K562 (cell line): ENCODE measurements at regions not wholly inside any gene's neighbourhood (a gene's known extent, or its start where the extent isn't known, plus 50 kb on each side); places are given as distances from the start of the nearest gene placed in this dataset.

Experiments used
- ATAC-seq: fragments of 200-7000 bp; cut with Tn5 transposase; 3 replicates; pipeline ENCODE4 v1.9.1; 2020; ENCODE audit warnings: moderate library complexity
- BruUV-seq: library from RNA; stranded (reverse); fragments of 400-500 nt; replicated peaks from 2 replicates; lab custom pipeline; 2021; lab: Mats Ljungman, UMichigan
- CTCF ChIA-PET: fragments of 300-600 bp; formaldehyde crosslinking; extraction: SDS; loops from one replicate; lab custom pipeline; 2021; ENCODE audit warnings: low intra/inter-chr PET ratio; lab: Yijun Ruan, JAX
- POLR2A ChIA-PET: fragments of 300-600, 350-650 bp; sonication (Branson Sonifier 250); formaldehyde crosslinking; extraction: SDS; loops from one replicate; lab custom pipeline; 2021; ENCODE audit warnings: antibody characterized with exemption, inconsistent platforms; lab: Yijun Ruan, JAX
- DNase-seq, 4 experiments: peaks; one replicate each; pipeline versions ENCODE4 v3.0.0 to v3.0.0-alpha.2; 2011 to 2018; ENCODE audit warnings: low spot score in 3 of 4, mixed read lengths in 3 of 4; ENCODE audit errors: extremely low read depth in 1 of 4
- FAIRE-seq: peaks from 2 replicates; lab custom pipeline; 2011; peaks lifted over from hg19 to GRCh38; lab: Jason Lieb, UNC
- H2AFZ ChIP-seq: 2 replicates; pipeline ENCODE4 v1.6.0; 2011; ENCODE audit warnings: low read depth, low read length, control low read depth, inconsistent platforms
- H3K27ac ChIP-seq: fragments of 200-600 bp; 3 replicates; pipeline ENCODE4 v1.8.0; 2011; ENCODE audit warnings: low read depth, mild to moderate bottlenecking, control low read depth, inconsistent platforms, low read length, moderate library complexity, mixed read lengths; ENCODE audit errors: extremely low read depth
- H3K27me3 ChIP-seq, 2 experiments: fragments of 300-600 bp in 1 of 2; 2 replicates in 1 of 2; 3 replicates in 1 of 2; pipeline versions ENCODE4 v1.6.0 to v1.8.0; 2011; ENCODE audit warnings: inconsistent platforms in 2 of 2, low read length in 2 of 2, mild to moderate bottlenecking in 1 of 2, mixed read lengths in 1 of 2, moderate library complexity in 1 of 2; ENCODE audit not compliant: control insufficient read depth in 2 of 2, insufficient read depth in 2 of 2
- H3K36me3 ChIP-seq: fragments of 300-600 bp; 3 replicates; pipeline ENCODE4 v1.8.0; 2011; ENCODE audit warnings: mild to moderate bottlenecking, low read length, inconsistent platforms; ENCODE audit not compliant: control insufficient read depth, insufficient read depth
- H3K4me1 ChIP-seq, 2 experiments: fragments of 200-600 bp in 1 of 2; replicated peaks in 1 of 2; 2 replicates in 1 of 2; 3 replicates in 1 of 2; pipeline versions ENCODE4 v1.5.1 to v1.8.0; 2011; ENCODE audit warnings: inconsistent platforms in 2 of 2, low read length in 2 of 2, mild to moderate bottlenecking in 1 of 2, mixed read lengths in 1 of 2, moderate library complexity in 1 of 2; ENCODE audit not compliant: control insufficient read depth in 2 of 2, insufficient read depth in 2 of 2
- H3K4me2 ChIP-seq: 2 replicates; pipeline ENCODE4 v1.6.1; 2011; ENCODE audit warnings: low read length, control low read depth, inconsistent platforms, mixed read lengths; ENCODE audit not compliant: insufficient read depth
- H3K4me3 ChIP-seq: fragments of 200-600 bp; sonication (generic), shearing (Covaris generic); 2 replicates; pipeline ENCODE4 v1.5.1; 2016; ENCODE audit warnings: control low read depth, inconsistent platforms
- H3K79me2 ChIP-seq: fragments of 200-600 bp; 3 replicates; pipeline ENCODE4 v1.8.0; 2011; ENCODE audit warnings: low read length, inconsistent platforms; ENCODE audit not compliant: control insufficient read depth, insufficient read depth
- H3K9ac ChIP-seq, 2 experiments: 2 replicates each; pipeline versions ENCODE4 v1.6.0 to v1.6.1; 2011; ENCODE audit warnings: low read depth in 2 of 2, low read length in 2 of 2, control low read depth in 1 of 2, inconsistent platforms in 1 of 2, mild to moderate bottlenecking in 1 of 2, mixed read lengths in 1 of 2; ENCODE audit not compliant: insufficient read depth in 1 of 2
- H3K9me1 ChIP-seq: one replicate; pipeline ENCODE4 v1.6.0; 2011; ENCODE audit warnings: inconsistent platforms, mild to moderate bottlenecking, low read length, moderate library complexity; ENCODE audit not compliant: control insufficient read depth, insufficient read depth
- H3K9me3 ChIP-seq: replicated peaks from 2 replicates; pipeline ENCODE4 v1.5.1; 2011; ENCODE audit warnings: low read depth, low read length, inconsistent platforms; ENCODE audit not compliant: control insufficient read depth, insufficient read depth
- H4K20me1 ChIP-seq: replicated peaks from 2 replicates; pipeline ENCODE4 v1.6.1; 2011; ENCODE audit warnings: low read length, inconsistent platforms, mixed read lengths; ENCODE audit not compliant: control insufficient read depth, insufficient read depth
- EZH2 ChIP-seq: IDR thresholded peaks from 2 replicates; pipeline ENCODE4 v1.6.1; 2012; ENCODE audit warnings: low read depth, mild to moderate bottlenecking, inconsistent platforms, low read length, borderline replicate concordance
- NEUROD1 ChIP-seq: fragments of 150-350 bp; IDR thresholded peaks from 2 replicates; pipeline ENCODE4 v1.6.1; 2014; ENCODE audit warnings: borderline replicate concordance, low read length, low read depth; ENCODE audit not compliant: partially characterized antibody
- RAD21 ChIP-seq, 2 experiments: fragments of 250-450 bp in 1 of 2; fragments of 450-650 bp in 1 of 2; sonication (Bioruptor Pico) in 1 of 2; formaldehyde crosslinking in 1 of 2; IDR thresholded peaks in 1 of 2; conservative IDR thresholded peaks in 1 of 2; 2 replicates each; pipeline versions ENCODE4 v1.4.0 to v1.8.0; 2020 to 2022; ENCODE audit warnings: mild to moderate bottlenecking in 2 of 2, moderate library complexity in 1 of 2
- WGBS: fragments of 100-300 bp; shearing (Covaris generic); methylation state at CpG from one replicate; pipeline ENCODE4 v1.1.6; 2016; ENCODE audit warnings: low coverage, mixed read lengths; ENCODE audit not compliant: insufficient coverage; ENCODE audit errors: missing lambda C conversion rate; 5-methylcytosine and 5-hydroxymethylcytosine counted together
- in situ Hi-C: fragments of 300-500 bp; cut with MboI; formaldehyde crosslinking; loops from 4 replicates; pipeline ENCODE4 v1.15.0; 2018; ENCODE audit warnings: inconsistent platforms, mixed read lengths
- intact Hi-C: fragments of 100-400 bp; cut with micrococcal nuclease; formaldehyde crosslinking; loops from 2 replicates; pipeline ENCODE4 v1.14.2; 2022
- TF ChIP-seq, protein P1 (sequence below): sonication (generic); formaldehyde crosslinking; IDR thresholded peaks from 2 replicates; pipeline ENCODE4 v1.8.0; 2022; ENCODE audit warnings: missing genetic modification reagents, mild to moderate bottlenecking, borderline replicate concordance
- TF ChIP-seq, protein P2 (sequence below), 2 experiments: fragments of 450-650 bp; IDR thresholded peaks; 2 replicates each; pipeline ENCODE4 v1.6.1; 2016; ENCODE audit warnings: mild to moderate bottlenecking in 2 of 2, borderline replicate concordance in 1 of 2, low read depth in 1 of 2, moderate library complexity in 1 of 2

DNA sequence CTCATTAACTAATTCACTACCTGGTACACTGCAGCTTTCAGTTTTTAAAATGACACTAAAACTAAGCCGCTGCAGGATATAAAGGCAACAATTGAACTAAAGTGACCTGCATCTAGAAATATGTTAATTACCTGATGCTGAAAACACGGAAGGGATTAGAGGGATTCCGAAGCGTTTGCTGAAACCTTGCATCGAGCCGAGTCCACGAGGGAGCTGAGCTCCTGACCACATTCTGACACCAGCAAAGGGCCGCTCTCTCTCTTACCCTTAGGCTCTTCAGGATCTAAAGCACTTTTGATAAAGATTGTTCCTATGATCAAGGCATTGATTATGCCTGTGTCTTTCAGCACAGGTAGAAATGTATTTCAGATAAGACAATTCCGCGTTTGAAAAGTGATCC, 59.5 kb upstream of the CDKN3 start (continued):
- no peak for TF ChIP-seq EZH2
- TF ChIP-seq, protein P1, sequence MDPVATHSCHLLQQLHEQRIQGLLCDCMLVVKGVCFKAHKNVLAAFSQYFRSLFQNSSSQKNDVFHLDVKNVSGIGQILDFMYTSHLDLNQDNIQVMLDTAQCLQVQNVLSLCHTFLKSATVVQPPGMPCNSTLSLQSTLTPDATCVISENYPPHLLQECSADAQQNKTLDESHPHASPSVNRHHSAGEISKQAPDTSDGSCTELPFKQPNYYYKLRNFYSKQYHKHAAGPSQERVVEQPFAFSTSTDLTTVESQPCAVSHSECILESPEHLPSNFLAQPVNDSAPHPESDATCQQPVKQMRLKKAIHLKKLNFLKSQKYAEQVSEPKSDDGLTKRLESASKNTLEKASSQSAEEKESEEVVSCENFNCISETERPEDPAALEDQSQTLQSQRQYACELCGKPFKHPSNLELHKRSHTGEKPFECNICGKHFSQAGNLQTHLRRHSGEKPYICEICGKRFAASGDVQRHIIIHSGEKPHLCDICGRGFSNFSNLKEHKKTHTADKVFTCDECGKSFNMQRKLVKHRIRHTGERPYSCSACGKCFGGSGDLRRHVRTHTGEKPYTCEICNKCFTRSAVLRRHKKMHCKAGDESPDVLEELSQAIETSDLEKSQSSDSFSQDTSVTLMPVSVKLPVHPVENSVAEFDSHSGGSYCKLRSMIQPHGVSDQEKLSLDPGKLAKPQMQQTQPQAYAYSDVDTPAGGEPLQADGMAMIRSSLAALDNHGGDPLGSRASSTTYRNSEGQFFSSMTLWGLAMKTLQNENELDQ (CRISPR knock-in tag), result no peak
- TF ChIP-seq NEUROD1, result no peak

DNA sequence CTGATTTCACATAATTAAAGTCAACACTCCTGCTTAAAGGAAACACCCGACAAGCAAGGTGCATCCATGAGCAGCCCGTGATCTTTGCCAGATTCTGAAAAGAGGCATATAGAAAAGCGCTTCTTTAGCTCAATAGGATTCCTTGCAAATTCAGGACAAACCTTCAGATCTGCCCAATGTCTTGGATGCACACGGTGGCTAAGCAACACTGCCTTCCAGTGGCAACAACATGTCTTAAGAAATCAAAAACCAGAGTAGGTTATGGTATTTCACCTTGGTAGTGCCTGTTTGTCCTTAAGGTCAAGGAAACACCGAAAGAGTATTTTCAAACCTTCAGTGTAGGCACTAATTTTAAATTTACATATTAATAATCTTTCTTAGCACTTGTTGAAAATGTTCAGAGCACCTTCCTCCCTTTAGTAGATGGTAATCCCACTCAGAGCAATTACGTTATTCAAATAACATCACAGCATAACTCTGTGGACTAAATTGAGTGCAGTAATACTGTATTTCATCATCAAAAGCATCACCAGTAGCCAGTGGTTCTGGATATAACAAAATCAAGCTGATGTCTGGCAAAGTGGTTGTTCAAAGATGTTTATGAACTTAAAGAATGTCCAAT, 58.0 kb upstream of the CDKN3 start:
- no peak overlapping the region for H3K4me2 ChIP-seq
- peak; percentile 46 for FAIRE-seq
- intact Hi-C loops, result no loop called here
- TF ChIP-seq RAD21 (CRISPR knock-in tag; conservative IDR thresholded peaks at IDR 0.05 in 1 of 2, IDR thresholded peaks at IDR 0.05 in 1 of 2), result peak; percentile 36 to 58
- TF ChIP-seq, protein P2, sequence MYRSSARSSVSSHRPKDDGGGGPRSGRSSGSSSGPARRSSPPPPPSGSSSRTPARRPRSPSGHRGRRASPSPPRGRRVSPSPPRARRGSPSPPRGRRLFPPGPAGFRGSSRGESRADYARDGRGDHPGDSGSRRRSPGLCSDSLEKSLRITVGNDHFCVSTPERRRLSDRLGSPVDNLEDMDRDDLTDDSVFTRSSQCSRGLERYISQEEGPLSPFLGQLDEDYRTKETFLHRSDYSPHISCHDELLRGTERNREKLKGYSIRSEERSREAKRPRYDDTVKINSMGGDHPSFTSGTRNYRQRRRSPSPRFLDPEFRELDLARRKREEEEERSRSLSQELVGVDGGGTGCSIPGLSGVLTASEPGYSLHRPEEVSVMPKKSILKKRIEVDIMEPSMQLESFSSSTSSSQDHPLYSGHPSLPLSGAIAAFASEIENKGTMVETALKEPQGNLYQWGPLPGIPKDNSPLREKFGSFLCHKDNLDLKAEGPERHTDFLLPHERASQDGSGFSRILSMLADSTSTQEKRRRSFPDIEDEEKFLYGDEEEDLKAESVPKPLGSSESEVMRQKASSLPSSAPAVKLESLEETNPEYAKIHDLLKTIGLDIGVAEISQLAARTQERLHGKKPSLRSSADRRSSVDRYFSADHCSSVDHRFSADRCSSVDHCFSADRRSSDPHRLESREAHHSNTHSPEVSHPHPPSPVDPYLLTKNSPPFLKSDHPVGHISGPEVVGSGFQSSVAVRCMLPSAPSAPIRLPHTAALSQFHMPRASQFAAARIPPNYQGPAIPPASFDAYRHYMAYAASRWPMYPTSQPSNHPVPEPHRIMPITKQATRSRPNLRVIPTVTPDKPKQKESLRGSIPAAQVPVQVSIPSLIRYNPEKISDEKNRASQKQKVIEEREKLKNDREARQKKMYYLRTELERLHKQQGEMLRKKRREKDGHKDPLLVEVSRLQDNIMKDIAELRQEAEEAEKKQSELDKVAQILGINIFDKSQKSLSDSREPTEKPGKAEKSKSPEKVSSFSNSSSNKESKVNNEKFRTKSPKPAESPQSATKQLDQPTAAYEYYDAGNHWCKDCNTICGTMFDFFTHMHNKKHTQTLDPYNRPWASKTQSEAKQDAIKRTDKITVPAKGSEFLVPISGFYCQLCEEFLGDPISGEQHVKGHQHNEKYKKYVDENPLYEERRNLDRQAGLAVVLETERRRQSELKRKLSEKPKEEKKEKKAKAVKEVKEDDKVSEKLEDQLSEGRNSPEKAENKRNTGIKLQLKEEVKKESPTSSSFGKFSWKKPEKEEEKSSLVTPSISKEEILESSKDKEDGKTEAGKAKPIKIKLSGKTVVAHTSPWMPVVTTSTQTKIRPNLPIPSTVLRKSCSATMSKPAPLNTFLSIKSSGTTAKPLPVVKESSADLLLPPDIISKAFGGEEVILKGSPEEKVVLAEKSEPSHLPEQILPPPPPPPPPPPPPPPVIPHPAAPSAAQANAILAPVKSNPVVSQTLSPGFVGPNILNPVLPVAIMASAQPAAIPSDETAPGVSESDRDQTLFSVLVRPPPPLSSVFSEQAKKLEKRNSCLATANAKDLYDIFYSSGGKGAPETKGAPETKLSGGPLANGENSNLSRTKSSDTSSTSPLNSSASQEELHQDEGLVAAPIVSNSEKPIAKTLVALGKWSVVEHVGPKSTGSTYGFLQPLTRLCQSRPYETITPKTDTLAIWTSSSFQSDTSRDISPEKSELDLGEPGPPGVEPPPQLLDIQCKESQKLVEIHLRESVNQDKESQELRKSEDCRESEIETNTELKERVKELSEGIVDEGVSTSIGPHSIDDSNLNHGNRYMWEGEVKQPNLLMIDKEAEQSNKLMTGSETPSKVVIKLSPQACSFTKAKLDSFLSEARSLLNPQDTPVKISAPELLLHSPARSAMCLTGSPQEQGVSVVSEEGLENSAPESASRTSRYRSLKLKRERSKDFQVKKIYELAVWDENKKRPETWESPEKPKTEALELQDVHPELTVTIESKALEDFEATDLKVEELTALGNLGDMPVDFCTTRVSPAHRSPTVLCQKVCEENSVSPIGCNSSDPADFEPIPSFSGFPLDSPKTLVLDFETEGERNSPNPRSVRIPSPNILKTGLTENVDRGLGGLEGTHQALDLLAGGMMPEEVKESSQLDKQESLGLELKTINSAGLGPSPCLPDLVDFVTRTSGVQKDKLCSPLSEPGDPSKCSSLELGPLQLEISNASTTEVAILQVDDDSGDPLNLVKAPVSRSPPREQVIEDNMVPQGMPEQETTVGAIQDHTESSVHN (IDR thresholded peaks at IDR 0.05; ENCODE audit: borderline replicate concordance in 1 of 2, low read depth in 1 of 2), result no peak

More for the DNA sequence above, 58.0 kb upstream of the CDKN3 start:
- in situ Hi-C loops, result loop anchor here (25.0 kb wide), 1 partner anchor 1527 kb away; no protein-coding TSS in a partner anchor
- Histone ChIP-seq H3K4me1 (no peaks in the 10 kb centered on the region; a peak in 2 of 5 replicates), H3K9ac (no peak overlapping the region), H4K20me1 (no peaks in the 10 kb centered on the region), H3K9me3 (no peaks in the 10 kb centered on the region), H3K4me3 (no peak overlapping the region), H3K27me3 (no peaks in the 10 kb centered on the region), H3K79me2 (no peaks in the 10 kb centered on the region), H3K27ac (no peak overlapping the region), H3K9me1 (no peaks in the 10 kb centered on the region), H2AFZ (no peak overlapping the region), H3K36me3 (no peaks in the 10 kb centered on the region)
- CTCF ChIA-PET, result no interaction called here
- POLR2A ChIA-PET, result no interaction called here
- 0% methylated on average over 6 of the region's 6 CpGs for WGBS
- ATAC-seq (peak; percentile 69; the same call in 2 of the 3 replicates), DNase-seq (peak in 1 of 4 experiments; percentile 19)
- no TSS peak for BruUV-seq
